Mesodermal cell (in vitro differentiated cells): ENCODE measurements at regions not wholly inside any gene's neighbourhood (a gene's known extent, or its start where the extent isn't known, plus 50 kb on each side); places are given as distances from the start of the nearest gene placed in this dataset.

Source experiments
- H3K27ac ChIP-seq: 2 replicates; pipeline ENCODE4 v1.7.0; 2013; ENCODE audit warnings: mild to moderate bottlenecking, low read depth, low read length, moderate library complexity; ENCODE audit not compliant: severe bottlenecking
- H3K36me3 ChIP-seq: 2 replicates; pipeline ENCODE4 v1.7.1; 2013; ENCODE audit warnings: mild to moderate bottlenecking, low read length, moderate library complexity; ENCODE audit not compliant: control insufficient read depth, insufficient read depth
- H3K4me1 ChIP-seq: one replicate; pipeline ENCODE4 v1.7.1; 2013; ENCODE audit warnings: mild to moderate bottlenecking, low read length; ENCODE audit not compliant: insufficient read depth, control insufficient read depth, poor library complexity, severe bottlenecking
- H3K4me3 ChIP-seq: 2 replicates; pipeline ENCODE4 v1.7.0; 2013; ENCODE audit warnings: low read length, control low read depth, mild to moderate bottlenecking; ENCODE audit not compliant: insufficient read depth, poor library complexity, severe bottlenecking; ENCODE audit errors: extremely low read depth
- H3K9me3 ChIP-seq: 2 replicates; pipeline ENCODE4 v1.7.1; 2013; ENCODE audit warnings: mild to moderate bottlenecking, low read length, moderate library complexity; ENCODE audit not compliant: control insufficient read depth
- WGBS, 2 experiments: methylation state at CpG; one replicate each; pipeline ENCODE4 v1.1.5; 2013; ENCODE audit warnings: missing lambda C conversion rate in 2 of 2; ENCODE audit not compliant: insufficient coverage in 2 of 2; 5-methylcytosine and 5-hydroxymethylcytosine counted together

GRCh38 chr5:115439042-115439441, 105.5 kb downstream of the FEM1C start:
- no peaks in the 10 kb centered on the region for H3K36me3 ChIP-seq
- no peak overlapping the region for H3K27ac ChIP-seq
- no peaks in the 10 kb centered on the region for H3K4me1 ChIP-seq
- WGBS, 2 experiments = 91 to 94% methylated on average over 1 of the region's 2 CpGs
- peaks cover 3% of the 10 kb centered on the region for H3K9me3 ChIP-seq
- H3K4me3 ChIP-seq = no peak overlapping the region

- 83 to 100% methylated on average over 1 of the region's 3 CpGs for WGBS, 2 experiments
- Histone ChIP-seq H3K4me3 (no peak overlapping the region), H3K4me1 (no peaks in the 10 kb centered on the region), H3K36me3 (no peaks in the 10 kb centered on the region), H3K27ac (no peak overlapping the region), H3K9me3 (peaks cover 3% of the 10 kb centered on the region)
Observed at GRCh38 chr5:115435778-115436712, 108.5 kb downstream of the FEM1C start.

- Histone ChIP-seq H3K36me3 (no peaks in the 10 kb centered on the region), H3K4me3 (no peak overlapping the region), H3K27ac (no peak overlapping the region), H3K9me3 (peaks cover 3% of the 10 kb centered on the region), H3K4me1 (no peaks in the 10 kb centered on the region)
- WGBS, 2 experiments = 88 to 91% methylated on average over 3 of the region's 4 CpGs
Observed at GRCh38 chr5:115435065-115435777, 109.4 kb downstream of the FEM1C start.

- H3K27ac ChIP-seq = no peak overlapping the region
- H3K9me3 ChIP-seq = peaks cover 3% of the 10 kb centered on the region
- no peak overlapping the region for H3K4me3 ChIP-seq
- no peaks in the 10 kb centered on the region for H3K4me1 ChIP-seq
- H3K36me3 ChIP-seq = no peaks in the 10 kb centered on the region
Observed at GRCh38 chr5:115433918-115434317, 110.7 kb downstream of the FEM1C start.

GRCh38 chr5:115432691-115433090, 111.9 kb downstream of the FEM1C start:
- Histone ChIP-seq H3K9me3 (no peaks in the 10 kb centered on the region), H3K36me3 (no peaks in the 10 kb centered on the region), H3K4me3 (no peak overlapping the region), H3K4me1 (no peaks in the 10 kb centered on the region), H3K27ac (no peak overlapping the region)

- Histone ChIP-seq H3K9me3 (no peaks in the 10 kb centered on the region), H3K27ac (no peak overlapping the region), H3K4me3 (no peak overlapping the region), H3K4me1 (peaks cover 6% of the 10 kb centered on the region), H3K36me3 (no peaks in the 10 kb centered on the region)
- WGBS, 2 experiments = no CpG with 5 or more reads among the region's 1 CpG
Observed at GRCh38 chr5:115431116-115431515, 113.5 kb downstream of the FEM1C start.

- Histone ChIP-seq H3K4me1 (peaks cover 6% of the 10 kb centered on the region), H3K36me3 (no peaks in the 10 kb centered on the region), H3K4me3 (no peak overlapping the region), H3K27ac (no peak overlapping the region), H3K9me3 (no peaks in the 10 kb centered on the region)
- WGBS, 2 experiments = 85 to 93% methylated on average over 2 of the region's 2 CpGs
Observed at GRCh38 chr5:115430374-115430773, 114.2 kb downstream of the FEM1C start.

- no peak overlapping the region for H3K4me3 ChIP-seq
- H3K9me3 ChIP-seq = no peaks in the 10 kb centered on the region
- H3K36me3 ChIP-seq = no peaks in the 10 kb centered on the region
- H3K4me1 ChIP-seq = peaks cover 6% of the 10 kb centered on the region
- no peak overlapping the region for H3K27ac ChIP-seq
Observed at GRCh38 chr5:115429345-115429940, 115.1 kb downstream of the FEM1C start.

GRCh38 chr5:115428676-115429075, 115.9 kb downstream of the FEM1C start:
- Histone ChIP-seq H3K9me3 (no peaks in the 10 kb centered on the region), H3K27ac (no peak overlapping the region), H3K36me3 (no peaks in the 10 kb centered on the region), H3K4me1 (peaks cover 8% of the 10 kb centered on the region), H3K4me3 (no peak overlapping the region)
- WGBS, 2 experiments = 75 to 80% methylated on average over 1 of the region's 2 CpGs

- Histone ChIP-seq H3K9me3 (no peaks in the 10 kb centered on the region), H3K36me3 (no peaks in the 10 kb centered on the region), H3K4me1 (peaks cover 13% of the 10 kb centered on the region), H3K4me3 (no peak overlapping the region), H3K27ac (no peak overlapping the region)
- 100% methylated on average over 1 of the region's 2 CpGs; no CpG with 5 or more reads in 1 of the 2 experiments for WGBS, 2 experiments
Observed at GRCh38 chr5:115428248-115428647, 116.3 kb downstream of the FEM1C start.
